DOHH2 (cell line): ENCODE measurements at regions not wholly inside any gene's neighbourhood (a gene's known extent, or its start where the extent isn't known, plus 50 kb on each side); places are given as distances from the start of the nearest gene placed in this dataset.

Experiments used
- H3F3A ChIP-seq: fragments of 200-600 bp; sonication (generic), shearing (Covaris generic); 2 replicates; pipeline ENCODE4 v1.6.0; 2016; ENCODE audit warnings: antibody characterized with exemption, mild to moderate bottlenecking; ENCODE audit not compliant: control insufficient read depth, insufficient read depth
- H3K27ac ChIP-seq: fragments of 200-600 bp; sonication (generic); 2 replicates; pipeline ENCODE4 v1.5.1; 2014; ENCODE audit warnings: low read depth, mild to moderate bottlenecking, low read length, moderate library complexity
- H3K27me3 ChIP-seq: fragments of 200-600 bp; sonication (generic); 2 replicates; pipeline ENCODE4 v1.6.1; 2014; ENCODE audit warnings: mild to moderate bottlenecking, low read length, mixed read lengths; ENCODE audit not compliant: control insufficient read depth
- H3K36me3 ChIP-seq: fragments of 200-600 bp; sonication (generic); 2 replicates; pipeline ENCODE4 v1.6.1; 2014; ENCODE audit warnings: mild to moderate bottlenecking, low read length, moderate library complexity, mixed read lengths; ENCODE audit not compliant: control insufficient read depth
- H3K4me1 ChIP-seq: fragments of 200-600 bp; sonication (generic); 2 replicates; pipeline ENCODE4 v1.6.1; 2014; ENCODE audit warnings: mild to moderate bottlenecking, low read length, mixed read lengths; ENCODE audit not compliant: control insufficient read depth
- H3K4me2 ChIP-seq: fragments of 200-600 bp; sonication (generic); 2 replicates; pipeline ENCODE4 v1.6.0; 2014; ENCODE audit warnings: mild to moderate bottlenecking, low read length, moderate library complexity
- H3K4me3 ChIP-seq: fragments of 200-600 bp; sonication (generic); 2 replicates; pipeline ENCODE4 v1.5.1; 2014; ENCODE audit warnings: mild to moderate bottlenecking, low read length, mixed read lengths
- H3K79me2 ChIP-seq: fragments of 200-600 bp; sonication (generic); 2 replicates; pipeline ENCODE4 v1.6.1; 2014; ENCODE audit warnings: mild to moderate bottlenecking, low read length, mixed read lengths; ENCODE audit not compliant: control insufficient read depth
- H3K9me2 ChIP-seq: fragments of 200-600 bp; sonication (generic); replicated peaks from 2 replicates; pipeline ENCODE4 v1.6.1; 2014; ENCODE audit warnings: mild to moderate bottlenecking, low read length, mixed read lengths; ENCODE audit not compliant: control insufficient read depth
- H3K9me3 ChIP-seq: fragments of 200-600 bp; sonication (generic); 2 replicates; pipeline ENCODE4 v1.6.1; 2014; ENCODE audit warnings: antibody characterized with exemption, low read length, mixed read lengths; ENCODE audit not compliant: control insufficient read depth, insufficient read depth
- H4K20me1 ChIP-seq: fragments of 200-600 bp; sonication (generic); 2 replicates; pipeline ENCODE4 v1.6.0; 2014; ENCODE audit warnings: low read depth, mild to moderate bottlenecking, antibody characterized with exemption, low read length, moderate library complexity; ENCODE audit not compliant: control insufficient read depth, insufficient read depth
- CTCF ChIP-seq: fragments of 200-600 bp; sonication (generic); IDR thresholded peaks from one replicate; pipeline ENCODE4 v1.5.1; 2014; ENCODE audit warnings: antibody characterized with exemption, mild to moderate bottlenecking, low read depth, low read length; ENCODE audit not compliant: poor library complexity, severe bottlenecking
- EZH2phosphoT487 ChIP-seq: fragments of 200-600 bp; sonication (generic); IDR thresholded peaks from 2 replicates; pipeline ENCODE4 v1.6.1; 2017; ENCODE audit warnings: borderline replicate concordance, mild to moderate bottlenecking, antibody characterized with exemption, low read length, moderate library complexity, mixed read lengths

- TF ChIP-seq CTCF (no peak), EZH2phosphoT487 (no peak)
- Histone ChIP-seq H3K9me2 (0 out of 2 replicates have a peak, but pooled peaks cover 2% of the 10 kb centered on the region), H3K27me3 (no peaks in the 10 kb centered on the region), H4K20me1 (no peaks in the 10 kb centered on the region), H3K4me3 (no peak overlapping the region), H3K4me1 (no peaks in the 10 kb centered on the region), H3K27ac (no peak overlapping the region), H3K4me2 (no peak overlapping the region), H3K36me3 (no peaks in the 10 kb centered on the region), H3F3A (no peaks in the 10 kb centered on the region), H3K79me2 (no peaks in the 10 kb centered on the region), H3K9me3 (no peaks in the 10 kb centered on the region)
Observed at GRCh38 chr2:147374423-147374811, 470.4 kb upstream of the ACVR2A start.

GRCh38 chr2:147373800-147374422 lies 470.9 kb upstream of the ACVR2A start:
- Histone ChIP-seq H3K9me3 (no peaks in the 10 kb centered on the region), H3K79me2 (no peaks in the 10 kb centered on the region), H3K4me3 (no peak overlapping the region), H3K4me2 (no peak overlapping the region), H3K9me2 (no peaks in the 10 kb centered on the region), H3K36me3 (no peaks in the 10 kb centered on the region), H3K4me1 (no peaks in the 10 kb centered on the region), H3K27me3 (no peaks in the 10 kb centered on the region), H3K27ac (no peak overlapping the region), H3F3A (no peaks in the 10 kb centered on the region), H4K20me1 (no peaks in the 10 kb centered on the region)
- TF ChIP-seq EZH2phosphoT487: no peak
- TF ChIP-seq CTCF: no peak

- H3K79me2 ChIP-seq: no peaks in the 10 kb centered on the region
- no peaks in the 10 kb centered on the region for H3K9me2 ChIP-seq
- no peak for TF ChIP-seq EZH2phosphoT487
- no peak for TF ChIP-seq CTCF
- H3K27ac ChIP-seq: no peak overlapping the region
- no peaks in the 10 kb centered on the region for H3F3A ChIP-seq
- H3K4me3 ChIP-seq: no peak overlapping the region
- no peak overlapping the region for H3K4me2 ChIP-seq
- no peaks in the 10 kb centered on the region for H3K36me3 ChIP-seq
- H3K4me1 ChIP-seq: no peaks in the 10 kb centered on the region
- H4K20me1 ChIP-seq: no peaks in the 10 kb centered on the region
- H3K9me3 ChIP-seq: no peaks in the 10 kb centered on the region
- H3K27me3 ChIP-seq: no peaks in the 10 kb centered on the region
Observed at GRCh38 chr2:147368306-147368705, 476.5 kb upstream of the ACVR2A start.

- Histone ChIP-seq H3K4me1 (no peaks in the 10 kb centered on the region), H3K27ac (no peak overlapping the region), H3K27me3 (no peaks in the 10 kb centered on the region), H3K4me2 (no peak overlapping the region), H3K4me3 (no peak overlapping the region), H3K79me2 (no peaks in the 10 kb centered on the region), H3K9me3 (no peaks in the 10 kb centered on the region), H3F3A (no peaks in the 10 kb centered on the region), H3K9me2 (no peaks in the 10 kb centered on the region), H3K36me3 (no peaks in the 10 kb centered on the region), H4K20me1 (no peaks in the 10 kb centered on the region)
- no peak for TF ChIP-seq CTCF
- TF ChIP-seq EZH2phosphoT487: no peak
Observed at GRCh38 chr2:147366279-147366678, 478.6 kb upstream of the ACVR2A start.
